ENCODE measurements at regions not wholly inside any gene's neighbourhood (a gene's known extent, or its start where the extent isn't known, plus 50 kb on each side); places are given as distances from the start of the nearest gene placed in this dataset.

- no peak for DNase-seq
- no peak for TF ChIP-seq GATA1 (IDR thresholded peaks at IDR 0.05; ENCODE audit: low read depth, low read length)
- TF ChIP-seq POLR2A (IDR thresholded peaks at IDR 0.05; ENCODE audit: low read length), result no peak
Observed at GRCh38 chr6:1044040-1044836, 267.7 kb upstream of the FOXQ1 start.

DNA sequence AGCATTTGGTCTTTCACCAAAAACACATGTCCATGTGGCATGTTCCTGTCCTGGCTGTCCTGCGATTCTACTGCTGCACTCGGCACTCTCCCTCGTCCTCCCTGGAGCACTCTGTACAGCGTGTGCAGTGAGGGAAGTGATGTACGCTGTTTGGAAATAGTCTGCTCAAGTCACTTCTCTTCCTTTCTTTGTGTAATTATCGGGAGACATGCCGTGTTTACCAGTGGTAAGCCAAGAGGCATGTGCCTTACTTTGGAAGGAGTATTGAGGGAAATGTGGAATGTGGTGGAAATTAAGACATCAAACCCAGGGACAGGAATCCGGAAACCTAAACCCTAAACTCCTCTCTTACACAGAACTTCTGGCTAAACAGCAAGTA, 268.5 kb upstream of the FOXQ1 start:
- no peak for DNase-seq
- TF ChIP-seq GATA1 (IDR thresholded peaks at IDR 0.05; ENCODE audit: low read depth, low read length) (no peak), POLR2A (IDR thresholded peaks at IDR 0.05; ENCODE audit: low read length) (no peak)

DNA sequence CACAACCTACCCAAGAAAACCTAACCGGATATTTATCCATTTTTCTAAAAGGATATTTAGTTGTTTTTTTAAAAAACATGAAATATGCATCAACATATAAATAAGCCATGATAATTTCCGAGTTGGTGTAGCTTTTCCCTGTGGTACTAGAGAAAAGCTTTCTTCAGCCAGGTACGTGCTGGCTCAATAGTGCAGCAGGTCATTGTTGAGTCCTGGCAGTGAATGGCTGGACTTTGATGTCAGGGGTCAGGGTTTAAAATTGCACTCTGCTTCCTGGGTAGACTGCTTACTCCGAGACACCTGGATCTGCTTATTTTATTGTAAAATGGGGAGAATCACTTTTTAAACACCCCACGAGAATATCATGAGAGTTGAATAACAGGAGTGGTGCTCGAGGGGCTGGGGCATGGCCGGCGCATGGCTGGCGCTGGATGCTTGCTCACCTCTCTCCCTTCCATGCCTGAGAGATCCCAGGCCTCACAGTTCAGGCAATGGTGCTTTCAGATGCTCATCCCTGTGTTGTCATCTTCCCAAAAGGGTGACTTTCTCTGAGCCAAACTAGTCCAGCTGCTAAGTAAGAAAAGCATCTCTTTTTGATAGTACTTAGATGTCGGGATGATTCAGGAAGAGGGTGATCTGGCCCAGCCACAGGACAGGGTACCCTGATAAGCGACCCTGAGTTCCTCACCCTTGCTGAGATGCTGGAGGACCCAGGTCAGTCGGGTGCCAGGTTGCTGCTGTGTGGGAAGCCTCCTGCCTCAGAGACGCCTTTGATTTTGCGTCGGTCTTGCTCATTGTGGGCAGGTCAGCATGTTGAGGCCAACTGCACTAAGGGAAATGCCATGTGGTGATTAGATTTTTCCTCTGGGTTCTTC, 269.1 kb upstream of the FOXQ1 start:
- TF ChIP-seq POLR2A (IDR thresholded peaks at IDR 0.05; ENCODE audit: low read length) (no peak), GATA1 (IDR thresholded peaks at IDR 0.05; ENCODE audit: low read depth, low read length) (no peak)
- no peak for DNase-seq

DNA sequence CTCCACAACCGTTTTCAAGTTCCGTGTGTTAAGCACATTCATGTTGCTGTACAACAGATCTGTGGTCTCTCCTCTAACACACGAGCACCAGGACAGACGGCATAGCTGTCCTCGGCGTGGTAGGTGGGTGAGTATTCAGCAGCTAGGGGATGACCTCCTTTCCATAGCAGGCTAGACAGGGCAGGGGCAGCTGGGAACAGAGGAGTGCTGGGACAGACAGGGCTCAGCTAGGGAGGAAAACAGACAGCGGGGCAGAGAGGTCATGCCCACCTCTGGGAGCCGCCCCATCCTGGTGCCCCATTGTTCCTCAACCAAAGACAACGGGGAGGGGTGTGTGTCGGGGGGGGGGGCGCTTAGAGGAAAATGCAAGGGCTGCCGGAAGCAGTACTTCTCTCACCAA, 271.5 kb upstream of the FOXQ1 start:
- TF ChIP-seq POLR2A (IDR thresholded peaks at IDR 0.05; ENCODE audit: low read length), result no peak
- no peak for TF ChIP-seq GATA1 (IDR thresholded peaks at IDR 0.05; ENCODE audit: low read depth, low read length)
- DNase-seq, result no peak

DNA sequence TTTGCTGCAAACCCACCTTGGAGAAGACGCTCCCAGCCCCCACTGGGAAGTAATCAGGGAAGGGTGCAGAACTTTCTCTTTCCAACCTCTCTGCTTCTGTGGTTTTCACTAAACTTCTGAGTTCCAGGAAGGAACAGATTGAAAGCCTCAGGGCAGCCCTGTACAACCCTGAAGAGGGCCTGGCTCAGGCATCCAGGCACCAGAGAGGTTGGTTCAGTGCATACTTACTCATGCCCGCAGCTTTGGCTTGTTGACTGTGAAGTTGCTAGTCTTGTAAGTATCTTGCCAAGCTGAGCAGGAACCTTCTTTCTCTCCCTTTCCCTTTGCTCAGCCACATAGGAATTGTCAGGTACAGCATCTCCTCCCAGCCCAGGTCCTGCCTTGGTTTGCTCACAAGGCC, 272.2 kb upstream of the FOXQ1 start:
- DNase-seq, result no peak
- no peak for TF ChIP-seq GATA1 (IDR thresholded peaks at IDR 0.05; ENCODE audit: low read depth, low read length)
- no peak for TF ChIP-seq POLR2A (IDR thresholded peaks at IDR 0.05; ENCODE audit: low read length)

DNA sequence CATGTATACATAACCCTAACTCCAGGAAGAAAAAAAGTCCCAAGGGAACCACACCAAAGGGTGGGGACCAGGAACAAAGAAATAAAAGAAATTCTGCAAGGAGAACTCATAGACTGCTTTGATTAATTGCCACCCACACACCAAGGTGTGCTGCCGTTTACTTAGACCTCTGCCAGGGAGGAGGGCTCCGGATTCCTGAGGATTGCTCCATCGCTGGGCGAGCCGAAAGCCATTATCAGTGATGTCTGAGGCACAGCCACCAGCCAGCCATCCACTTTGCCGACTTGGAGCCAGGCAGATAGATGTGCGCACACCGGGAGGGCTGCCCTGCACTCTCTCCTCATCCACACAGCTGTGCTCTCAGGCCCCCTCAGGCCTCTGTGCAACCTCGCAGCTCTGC, 272.7 kb upstream of the FOXQ1 start:
- TF ChIP-seq GATA1 (IDR thresholded peaks at IDR 0.05; ENCODE audit: low read depth, low read length), result no peak
- no peak for TF ChIP-seq POLR2A (IDR thresholded peaks at IDR 0.05; ENCODE audit: low read length)
- DNase-seq, result no peak

GRCh38 chr6:1037430-1038202, 274.3 kb upstream of the FOXQ1 start:
- no peak for DNase-seq
- TF ChIP-seq POLR2A (IDR thresholded peaks at IDR 0.05; ENCODE audit: low read length) (no peak), GATA1 (IDR thresholded peaks at IDR 0.05; ENCODE audit: low read depth, low read length) (no peak)

GRCh38 chr6:1035401-1035800, 276.5 kb upstream of the FOXQ1 start:
- TF ChIP-seq POLR2A (IDR thresholded peaks at IDR 0.05; ENCODE audit: low read length), result no peak
- no peak for TF ChIP-seq GATA1 (IDR thresholded peaks at IDR 0.05; ENCODE audit: low read depth, low read length)
- no peak for DNase-seq

GRCh38 chr6:1031720-1032119, 280.2 kb upstream of the FOXQ1 start:
- TF ChIP-seq GATA1 (IDR thresholded peaks at IDR 0.05; ENCODE audit: low read depth, low read length) (no peak), POLR2A (IDR thresholded peaks at IDR 0.05; ENCODE audit: low read length) (no peak)
- DNase-seq, result no peak

DNA sequence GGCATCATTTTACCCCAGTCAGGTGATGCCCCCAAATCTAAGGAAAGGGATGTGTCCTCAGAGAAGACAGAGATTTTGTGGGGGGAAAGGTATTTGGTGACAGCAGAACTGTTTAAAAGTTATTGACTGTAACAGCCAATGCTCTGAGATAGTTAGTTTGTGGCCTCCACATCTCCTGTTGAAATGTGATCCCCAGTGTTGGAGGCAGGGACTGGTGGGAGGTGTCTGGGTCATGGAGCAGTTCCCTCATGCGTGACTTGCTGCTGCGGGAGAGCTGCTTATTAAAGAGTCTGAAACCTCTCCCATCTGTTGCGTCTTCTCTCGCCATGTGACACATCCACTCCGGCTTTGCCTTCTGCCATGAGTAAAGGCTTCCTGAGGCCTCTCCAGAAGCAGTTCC, 282.8 kb upstream of the FOXQ1 start:
- TF ChIP-seq POLR2A (IDR thresholded peaks at IDR 0.05; ENCODE audit: low read length), result no peak
- no peak for TF ChIP-seq GATA1 (IDR thresholded peaks at IDR 0.05; ENCODE audit: low read depth, low read length)
- no peak for DNase-seq

DNA sequence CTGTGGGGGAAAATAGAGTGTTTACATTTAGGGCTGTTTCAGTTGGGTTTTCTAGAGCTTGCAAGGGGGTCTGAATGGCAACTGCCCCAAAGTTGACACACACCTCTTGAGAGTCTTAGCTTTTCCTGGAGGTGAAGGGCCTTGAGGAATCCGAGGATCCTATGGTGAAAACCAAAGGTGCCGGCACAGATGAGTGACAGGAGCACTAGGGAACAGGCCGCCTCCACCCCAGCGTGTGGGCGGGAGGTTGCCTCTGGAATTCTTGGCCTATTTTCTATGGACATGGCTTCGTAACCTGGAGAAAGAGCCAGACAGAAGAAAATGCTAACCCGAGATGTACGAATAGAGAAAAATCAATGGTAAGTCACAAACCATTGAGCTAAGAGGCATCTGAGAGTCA, 283.2 kb upstream of the FOXQ1 start:
- TF ChIP-seq GATA1 (IDR thresholded peaks at IDR 0.05; ENCODE audit: low read depth, low read length), result no peak
- no peak for TF ChIP-seq POLR2A (IDR thresholded peaks at IDR 0.05; ENCODE audit: low read length)
- no peak for DNase-seq

GRCh38 chr6:1027795-1028569, 283.9 kb upstream of the FOXQ1 start:
- TF ChIP-seq GATA1 (IDR thresholded peaks at IDR 0.05; ENCODE audit: low read depth, low read length) (no peak), POLR2A (IDR thresholded peaks at IDR 0.05; ENCODE audit: low read length) (no peak)
- no peak for DNase-seq

DNA sequence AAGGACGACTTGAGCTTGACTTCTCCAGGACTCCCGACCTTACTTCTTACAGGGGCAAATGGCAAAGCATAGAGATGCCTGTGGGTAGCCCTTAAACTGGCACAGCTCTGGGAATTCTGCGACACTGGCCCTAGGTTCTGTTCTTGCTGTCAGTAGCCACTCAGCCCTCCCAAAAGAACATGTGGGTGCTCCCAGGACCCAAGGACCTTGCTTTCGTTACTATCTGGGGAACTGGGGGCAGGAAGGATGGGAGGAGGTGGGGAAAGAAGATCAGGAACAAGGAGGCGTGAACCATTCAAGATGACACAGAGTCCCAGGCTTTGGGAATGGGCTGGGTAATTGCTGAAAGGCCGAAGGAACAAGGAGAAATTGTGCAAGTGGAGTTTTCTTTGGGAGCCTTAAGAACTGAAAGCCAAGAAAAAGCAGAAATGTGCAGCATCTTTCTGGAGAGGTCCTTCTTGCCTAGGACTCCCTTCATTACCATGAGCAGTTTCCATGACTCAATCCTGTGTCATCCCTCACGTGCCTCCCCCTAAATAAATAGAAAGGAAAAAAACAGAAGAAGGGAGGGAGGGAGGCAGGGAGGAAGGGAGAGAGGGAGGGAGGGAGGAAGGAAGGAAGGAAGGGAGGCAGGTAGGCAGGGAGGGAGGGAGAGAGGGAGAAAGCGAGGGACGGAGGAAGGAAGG, 284.6 kb upstream of the FOXQ1 start:
- no peak for DNase-seq

More for the DNA sequence above, 284.6 kb upstream of the FOXQ1 start:
- TF ChIP-seq POLR2A (IDR thresholded peaks at IDR 0.05; ENCODE audit: low read length) (no peak), GATA1 (IDR thresholded peaks at IDR 0.05; ENCODE audit: low read depth, low read length) (no peak)
